Glutamatergic neuron (in vitro differentiated cells): ENCODE measurements at regions not wholly inside any gene's neighbourhood (a gene's known extent, or its start where the extent isn't known, plus 50 kb on each side); places are given as distances from the start of the nearest gene placed in this dataset.

Experiments
- DNase-seq: peaks from one replicate; pipeline ENCODE4 v3.0.0; 2022
- H3K27ac Mint-ChIP-seq: one replicate; pipeline ENCODE4 v1.8.0; 2020; ENCODE audit warnings: mild to moderate bottlenecking, mixed read lengths, inconsistent platforms; ENCODE audit not compliant: unreplicated experiment
- H3K27me3 Mint-ChIP-seq: one replicate; pipeline ENCODE4 v1.8.0; 2020; ENCODE audit warnings: mild to moderate bottlenecking, moderate library complexity, mixed read lengths, inconsistent platforms; ENCODE audit not compliant: unreplicated experiment
- H3K36me3 Mint-ChIP-seq: one replicate; pipeline ENCODE4 v1.8.0; 2020; ENCODE audit warnings: mild to moderate bottlenecking, mixed read lengths, inconsistent platforms; ENCODE audit not compliant: unreplicated experiment
- H3K4me1 Mint-ChIP-seq: one replicate; pipeline ENCODE4 v1.8.0; 2020; ENCODE audit warnings: mild to moderate bottlenecking, low read depth, mixed read lengths, inconsistent platforms; ENCODE audit not compliant: unreplicated experiment
- H3K4me3 Mint-ChIP-seq: one replicate; pipeline ENCODE4 v1.8.0; 2020; ENCODE audit warnings: mild to moderate bottlenecking, mixed read lengths, inconsistent platforms; ENCODE audit not compliant: unreplicated experiment
- H3K9me3 Mint-ChIP-seq: one replicate; pipeline ENCODE4 v1.8.0; 2020; ENCODE audit warnings: mild to moderate bottlenecking, moderate library complexity, mixed read lengths, inconsistent platforms; ENCODE audit not compliant: unreplicated experiment
- CTCF ChIP-seq: fragments of 200-600 bp; sonication (generic); IDR thresholded peaks from one replicate; pipeline ENCODE4 v1.5.0; 2021; ENCODE audit not compliant: partially characterized antibody, unreplicated experiment

DNA sequence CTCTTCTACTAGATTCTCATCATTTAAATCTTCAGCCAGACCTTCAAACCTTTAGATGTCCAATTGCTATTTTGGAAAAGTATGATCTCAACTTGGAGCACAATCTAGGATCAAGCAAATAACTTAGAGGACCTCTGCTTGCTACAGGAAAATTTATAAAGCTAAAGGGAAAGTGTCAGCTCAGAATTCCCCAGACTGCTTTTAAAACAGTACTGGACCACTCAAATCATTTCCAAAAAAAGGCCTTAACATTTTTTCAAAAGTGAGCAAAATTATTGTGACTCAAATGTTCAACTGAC lies 169.8 kb downstream of the PARM1 start:
- Mint-ChIP-seq H3K4me3 (no peak overlapping the region), H3K36me3 (peaks cover 14% of the 10 kb centered on the region), H3K27me3 (peaks cover 3% of the 10 kb centered on the region), H3K4me1 (peaks cover 19% of the 10 kb centered on the region), H3K27ac (no peak overlapping the region), H3K9me3 (peaks cover 6% of the 10 kb centered on the region)
- TF ChIP-seq CTCF = no peak
- DNase-seq = no peak

- peaks cover 20% of the 10 kb centered on the region for H3K36me3 Mint-ChIP-seq
- TF ChIP-seq CTCF = no peak
- peaks cover 3% of the 10 kb centered on the region for H3K27me3 Mint-ChIP-seq
- no peak overlapping the region for H3K4me3 Mint-ChIP-seq
- peaks cover 18% of the 10 kb centered on the region for H3K4me1 Mint-ChIP-seq
- DNase-seq = no peak
- no peak overlapping the region for H3K27ac Mint-ChIP-seq
- H3K9me3 Mint-ChIP-seq = peaks cover 5% of the 10 kb centered on the region
These were observed 169.2 kb downstream of the PARM1 start for GRCh38 chr4:75101906-75102786.
